MV-4-11 (cell line): ENCODE measurements at regions not wholly inside any gene's neighbourhood (a gene's known extent, or its start where the extent isn't known, plus 50 kb on each side); places are given as distances from the start of the nearest gene placed in this dataset.
A peak's percentile ranks its signal among the peaks of the same experiment; 100 is the strongest.

ENCODE experiments used
- DNase-seq: peaks from one replicate; lab custom pipeline; 2025; lab: John Stamatoyannopoulos, UW

DNA sequence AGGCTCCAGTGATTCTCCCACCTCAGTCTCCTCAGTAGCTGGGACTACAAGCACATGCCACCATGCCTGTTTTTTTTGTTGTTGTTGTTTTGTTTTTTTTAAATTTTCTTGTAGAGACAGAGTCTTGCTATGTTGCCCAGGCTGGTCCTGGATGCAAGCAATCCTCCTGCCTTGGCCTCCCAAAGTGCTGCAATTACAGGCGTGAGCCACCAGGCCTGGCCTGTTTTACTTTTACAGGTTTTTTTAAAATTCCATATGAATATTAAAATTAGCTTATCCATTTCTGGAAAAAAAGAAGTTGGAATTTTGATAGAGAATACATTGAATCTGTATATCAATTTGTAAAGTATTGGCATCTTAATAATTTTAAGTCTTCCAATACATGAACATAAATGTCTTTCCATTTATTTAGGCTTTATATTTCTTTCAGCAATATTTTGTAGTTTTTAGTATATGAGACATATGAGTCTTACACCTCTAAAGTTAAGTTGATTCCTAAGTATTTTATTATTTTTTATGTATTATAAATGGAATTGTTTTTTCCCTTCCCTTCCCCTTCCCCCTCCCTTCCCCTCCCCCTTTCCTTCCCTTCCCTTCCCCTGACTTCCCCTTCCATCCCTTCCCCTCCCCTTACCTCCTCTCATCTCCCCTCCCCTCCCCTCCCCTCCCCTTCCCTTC is 323.5 kb upstream of the SALL1 start:
- no peak for DNase-seq

DNA sequence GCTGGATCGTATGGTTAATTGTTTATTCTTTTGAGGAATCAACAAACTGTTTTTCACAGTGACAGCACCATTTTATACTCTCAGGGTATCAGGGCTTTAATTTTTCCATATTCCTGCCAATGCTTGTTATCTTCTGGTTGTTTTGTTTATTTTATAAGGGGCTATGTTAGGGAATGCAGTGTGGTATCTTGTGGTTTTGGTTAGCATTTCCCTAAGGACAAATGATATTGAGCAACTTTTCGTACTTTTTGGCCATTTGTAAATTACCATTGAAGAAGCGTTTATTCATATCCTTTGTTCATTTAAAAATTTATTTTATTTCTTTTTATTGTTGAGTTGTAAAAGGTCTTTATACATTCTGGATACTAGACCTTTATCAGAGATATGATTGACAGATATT is 322.0 kb upstream of the SALL1 start:
- no peak for DNase-seq

DNA sequence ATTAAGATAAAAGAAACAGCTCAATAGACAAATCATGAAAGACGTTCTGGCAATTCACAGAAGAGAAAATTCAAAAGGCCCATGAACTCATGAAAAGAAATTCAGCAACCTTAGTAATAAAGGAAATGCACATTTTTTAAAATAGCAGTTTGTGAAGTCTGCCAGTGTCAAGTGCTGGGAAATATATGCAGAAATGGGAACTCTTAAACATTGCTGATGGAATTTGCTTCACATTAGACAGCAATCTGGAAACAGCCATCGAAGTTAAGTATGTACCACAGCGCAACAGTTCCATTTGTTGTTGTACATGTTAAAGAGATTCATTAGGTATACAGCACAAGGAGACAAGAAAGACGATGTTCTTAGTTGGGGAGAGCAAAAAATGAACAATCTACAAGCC is 319.4 kb upstream of the SALL1 start:
- DNase-seq: no peak

DNA sequence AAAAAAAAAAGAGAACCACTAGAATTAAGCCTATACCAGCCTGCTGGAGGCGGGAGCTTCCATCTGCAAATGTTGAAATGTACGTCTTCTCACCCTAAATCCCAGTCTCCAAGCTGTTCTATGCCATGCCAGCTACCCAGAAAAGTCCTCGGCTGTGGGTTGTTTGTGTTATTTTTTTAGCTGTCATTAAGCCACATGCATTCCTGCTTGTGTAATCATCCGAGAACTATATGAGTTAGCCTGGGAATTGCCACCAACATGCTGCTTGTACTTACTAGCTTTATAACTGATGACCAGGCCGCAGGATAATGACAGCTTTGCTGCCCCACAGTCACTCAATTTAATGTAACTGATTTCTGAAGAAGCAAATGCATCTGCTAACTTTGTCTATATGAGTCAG is 313.9 kb upstream of the SALL1 start:
- DNase-seq: peak; percentile 20

DNA sequence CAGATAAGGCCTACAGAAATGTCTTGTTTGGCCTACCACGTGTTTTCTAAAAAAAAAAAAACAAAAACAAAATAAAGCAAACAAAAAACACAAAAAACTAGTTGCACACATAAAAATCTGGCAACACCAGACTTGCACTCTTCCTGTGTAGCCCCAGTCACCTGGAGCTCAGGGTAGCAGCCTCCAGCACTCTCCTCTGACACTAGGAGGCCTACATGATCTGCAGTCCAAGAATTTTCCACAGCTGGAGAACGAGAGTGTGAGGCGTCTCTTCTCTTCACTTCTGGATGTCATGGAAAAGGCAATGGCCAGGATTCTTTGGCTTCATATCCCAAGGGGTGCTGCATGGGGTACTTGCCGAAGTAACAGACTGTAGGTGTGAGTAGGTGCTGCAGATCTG is 310.2 kb upstream of the SALL1 start:
- no peak for DNase-seq

DNA sequence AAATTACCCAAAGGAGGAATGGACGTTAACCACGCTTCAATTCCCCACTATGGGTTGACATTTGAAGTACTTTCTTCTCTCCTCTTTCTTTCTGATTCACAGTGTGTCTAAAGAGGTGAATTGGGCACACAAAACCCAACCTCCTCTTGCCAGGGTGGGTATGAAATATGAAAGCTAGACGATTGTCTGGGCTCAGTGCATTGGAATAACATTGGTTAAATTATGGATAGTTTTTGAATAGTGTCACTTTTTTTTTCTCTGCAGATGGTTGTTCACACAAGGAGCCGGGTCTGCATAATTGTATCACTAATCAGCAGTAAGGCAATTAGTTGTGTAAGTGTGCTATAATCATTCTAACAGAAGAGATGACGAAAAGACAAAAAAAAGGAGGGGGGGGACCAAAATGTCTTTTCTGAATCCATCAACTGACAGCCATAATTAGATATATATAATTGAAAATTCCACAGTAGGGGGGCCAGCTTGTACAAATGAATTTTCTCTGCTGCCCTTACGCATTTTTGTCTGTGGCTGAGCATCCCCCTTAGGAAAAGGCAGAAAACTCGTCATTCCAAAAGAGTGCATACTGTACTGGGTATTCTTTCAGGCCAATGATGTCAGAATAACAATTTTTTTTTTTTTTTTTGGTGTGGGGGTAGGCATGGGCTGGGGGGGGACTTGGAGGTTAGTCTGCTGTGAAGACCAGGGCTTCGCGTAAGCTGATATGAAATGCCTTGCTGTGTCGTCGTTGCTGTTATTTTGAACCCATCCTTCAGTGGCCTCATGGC is 307.5 kb upstream of the SALL1 start:
- DNase-seq: no peak

DNA sequence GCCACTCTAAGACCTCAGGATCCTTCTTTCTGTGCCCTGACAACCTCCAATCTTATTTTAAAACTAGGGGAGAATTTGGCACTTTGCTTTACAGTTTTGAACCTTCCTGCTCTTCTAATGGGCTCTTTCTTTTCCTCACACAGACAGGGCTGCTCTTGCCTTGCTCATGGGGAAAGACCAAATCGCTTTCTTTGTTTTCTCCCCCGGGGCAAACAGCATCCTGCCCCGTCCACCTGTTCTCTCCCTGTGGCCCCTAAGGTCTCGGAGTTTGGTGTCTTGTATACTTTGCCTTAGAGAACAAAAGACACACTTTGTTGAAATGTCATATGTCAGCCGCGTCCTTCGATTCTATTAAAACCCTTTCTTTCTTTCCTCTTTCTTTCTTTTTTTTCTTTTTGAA is 306.7 kb upstream of the SALL1 start:
- DNase-seq: no peak

DNA sequence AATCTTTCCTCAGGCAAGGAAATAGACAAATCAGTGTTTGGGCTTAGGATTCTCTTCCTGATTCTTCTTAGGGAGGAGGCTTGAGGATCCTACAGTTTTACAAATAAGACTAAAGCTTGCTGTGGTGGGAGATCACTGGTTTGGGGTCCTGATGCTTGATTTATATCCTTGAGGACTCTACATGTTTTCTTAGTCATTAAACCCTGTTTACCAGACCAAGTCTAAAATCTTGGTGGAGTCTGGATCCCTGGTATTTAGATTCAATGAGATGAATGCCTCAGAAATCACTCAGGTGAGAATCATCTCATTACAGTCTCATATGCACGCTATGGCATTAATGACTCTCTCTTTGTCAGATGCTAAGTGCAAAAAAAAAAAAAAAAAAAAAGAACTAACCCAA is 304.3 kb upstream of the SALL1 start:
- DNase-seq: no peak

DNA sequence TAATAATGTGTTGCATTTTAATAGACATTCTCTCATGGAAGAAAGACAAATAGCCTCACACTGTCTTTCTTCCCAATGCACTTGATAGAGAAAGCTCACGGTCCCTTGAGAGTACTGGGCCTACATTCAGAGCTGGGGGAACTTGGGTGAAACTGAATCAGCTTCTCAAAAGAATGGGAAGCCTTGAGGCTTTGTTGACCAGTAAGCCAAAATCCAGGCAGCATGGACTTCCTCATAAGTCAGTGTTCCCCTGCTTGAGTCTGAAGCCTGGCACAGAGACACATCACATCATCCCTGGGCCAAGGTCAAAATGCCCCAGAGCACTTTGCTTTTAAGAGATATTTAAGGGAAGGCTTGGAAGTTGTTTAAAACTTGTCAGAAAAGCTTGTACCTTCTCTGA is 302.2 kb upstream of the SALL1 start:
- DNase-seq: peak; percentile 18

DNA sequence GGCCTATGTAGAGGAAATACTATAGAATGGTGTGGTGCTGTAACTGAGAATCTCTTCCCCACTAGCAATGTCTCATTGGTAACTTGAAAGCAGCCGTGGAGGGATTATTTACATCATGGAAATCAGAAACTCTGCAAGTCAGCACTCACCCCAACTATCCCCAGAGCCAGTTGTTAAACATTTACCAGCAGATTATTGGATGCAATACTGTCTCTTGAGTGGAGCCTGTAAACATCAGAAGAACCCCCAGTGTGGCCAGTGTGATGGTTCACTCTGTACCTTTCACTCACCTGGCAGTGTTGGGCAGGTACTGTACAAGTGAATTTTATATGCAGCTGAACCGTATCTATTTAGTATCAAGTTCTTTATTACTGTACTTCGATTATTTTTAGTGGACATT is 299.8 kb upstream of the SALL1 start:
- no peak for DNase-seq

DNA sequence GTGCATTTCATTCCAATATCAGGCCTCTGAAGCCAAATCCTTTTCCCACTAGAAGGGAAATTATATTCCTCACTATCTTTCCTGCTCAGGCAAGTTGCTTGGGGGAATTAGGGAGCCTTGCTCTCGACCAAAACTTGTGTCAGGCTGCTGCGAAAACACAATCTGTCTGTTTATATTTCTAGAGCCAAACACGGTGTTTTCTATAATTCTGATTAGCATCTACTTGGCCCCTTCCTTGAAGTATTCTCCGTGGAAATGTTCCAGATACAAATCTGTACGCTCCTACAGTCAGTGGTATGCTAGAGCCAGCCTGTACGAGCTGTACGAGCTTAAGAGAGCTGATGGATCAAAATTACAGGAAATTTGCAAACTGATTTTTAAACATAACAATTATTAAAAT is 299.3 kb upstream of the SALL1 start:
- DNase-seq: no peak

DNA sequence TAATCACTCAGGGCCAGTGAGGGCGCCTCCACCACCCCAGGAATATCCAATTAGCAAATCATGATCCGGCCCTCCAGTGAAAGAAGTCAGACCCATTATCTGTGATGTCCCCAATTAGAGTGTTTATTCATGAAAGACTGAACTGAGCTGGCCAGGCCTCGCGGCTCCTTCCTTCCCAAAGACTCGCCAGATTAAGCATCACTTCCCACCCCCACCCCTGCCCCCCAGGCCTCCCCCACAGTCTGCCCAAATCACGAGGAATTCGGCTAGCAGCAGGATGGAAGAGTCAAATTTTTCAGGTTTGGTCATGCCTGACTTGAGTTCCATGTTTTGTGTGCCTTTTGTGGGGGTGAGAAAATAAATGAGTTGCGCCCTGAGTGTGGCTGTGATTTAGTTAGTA is 298.4 kb upstream of the SALL1 start:
- DNase-seq: no peak

DNA sequence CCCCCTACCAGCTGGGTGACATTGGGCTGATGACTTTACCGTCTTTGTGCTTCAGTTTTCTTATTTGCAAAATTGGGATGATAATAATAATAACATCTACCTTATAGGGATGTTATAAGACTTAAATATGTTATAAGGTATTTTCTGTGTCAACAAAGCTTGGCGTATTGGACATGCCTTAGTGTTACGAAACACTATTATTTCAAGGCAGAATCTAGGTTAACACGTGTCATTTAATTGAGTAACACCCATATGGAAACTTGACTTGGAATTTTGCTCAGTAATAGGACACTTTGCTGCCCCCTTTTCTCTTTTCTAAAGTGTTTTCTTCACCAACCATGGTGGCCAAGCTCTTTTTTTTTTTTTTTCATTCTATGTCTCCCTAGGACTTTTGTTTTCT is 294.2 kb upstream of the SALL1 start:
- DNase-seq: no peak

DNA sequence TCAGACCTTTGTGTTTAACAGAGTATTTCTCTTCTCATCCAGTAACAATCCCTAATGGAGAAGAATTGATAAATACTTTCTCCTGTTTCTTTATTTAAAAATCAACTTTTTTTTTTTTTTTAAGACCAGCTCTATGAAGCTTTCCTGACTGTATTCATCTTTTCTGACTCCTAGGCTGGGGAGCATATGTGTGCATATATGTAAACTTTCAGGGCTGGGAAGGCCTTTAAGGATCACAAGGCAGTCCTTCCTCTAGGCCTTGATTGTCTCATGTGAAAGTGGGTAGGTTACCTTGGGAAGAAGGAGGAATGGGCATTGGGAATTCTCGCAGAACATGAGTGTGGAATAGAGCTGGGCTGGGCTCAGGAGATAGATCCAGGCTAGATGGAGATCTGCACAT is 292.9 kb upstream of the SALL1 start:
- DNase-seq: no peak

DNA sequence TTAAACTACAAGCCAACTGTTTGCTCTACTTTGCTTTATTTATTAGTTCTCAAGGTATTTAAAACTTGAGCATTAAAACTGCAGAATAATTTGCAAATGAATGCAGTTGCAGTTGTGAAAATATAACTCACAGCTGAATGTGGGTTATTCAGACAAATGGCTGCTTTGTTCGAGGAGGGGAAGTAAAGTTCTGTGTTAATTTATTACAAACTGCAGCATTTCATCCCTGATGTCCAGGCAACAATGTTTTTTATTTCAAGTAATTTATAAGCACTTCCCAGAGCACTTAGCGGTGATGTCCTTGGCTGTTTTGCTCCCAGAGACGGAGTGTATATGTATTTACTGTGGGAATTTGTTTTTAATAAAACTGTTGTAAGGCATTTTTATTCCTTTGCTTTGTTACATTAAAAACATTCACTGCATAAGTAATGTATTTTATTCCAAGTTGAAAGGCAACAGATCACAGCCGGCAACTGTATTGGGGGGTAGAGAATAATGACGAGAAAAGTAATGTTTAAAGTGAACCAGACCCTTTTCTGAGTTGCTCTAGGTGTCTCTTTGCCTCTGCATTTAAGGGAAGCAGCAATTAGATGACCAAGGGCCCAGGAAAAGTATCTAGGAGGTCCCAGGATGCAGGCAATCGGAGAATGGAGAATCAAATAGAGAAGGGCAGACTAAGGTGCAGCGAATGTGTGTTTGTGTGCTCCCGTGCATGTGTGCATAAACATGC is 291.2 kb upstream of the SALL1 start:
- DNase-seq: no peak

DNA sequence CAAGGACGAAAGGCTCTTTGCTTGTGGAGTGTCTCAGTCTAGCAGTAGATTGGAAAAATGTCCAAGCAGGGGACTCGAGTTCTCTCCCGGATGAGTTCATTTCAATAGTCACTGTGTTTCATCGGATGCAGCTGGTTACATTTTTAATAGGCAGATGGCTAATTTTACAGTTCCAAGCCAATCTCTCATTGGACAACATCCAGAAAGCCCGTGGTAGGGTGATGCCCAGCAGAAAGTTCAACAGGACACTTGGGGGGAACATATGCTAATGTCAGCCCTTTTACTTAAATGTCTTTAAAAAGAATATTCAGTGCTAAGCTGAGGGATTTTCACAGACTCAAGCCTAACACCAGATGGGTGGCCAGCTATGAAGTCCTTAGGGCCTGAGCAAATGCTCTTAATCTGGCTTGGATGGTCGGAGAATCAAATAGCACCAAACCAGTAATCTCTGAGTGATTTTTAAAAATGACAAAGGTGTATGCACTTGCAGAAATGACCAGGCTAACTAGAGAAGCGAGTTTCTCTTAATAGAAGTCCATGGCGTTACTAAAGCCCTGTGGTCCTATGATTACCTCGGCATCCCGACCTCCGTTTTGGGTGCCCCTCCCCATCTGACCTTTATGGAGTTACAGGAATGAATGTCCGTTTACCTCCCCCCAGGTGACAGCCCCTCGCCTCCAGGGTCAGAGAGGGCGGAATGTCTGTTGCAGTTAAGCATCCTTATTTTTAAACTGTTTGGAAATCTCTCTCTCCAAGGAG is 289.2 kb upstream of the SALL1 start:
- no peak for DNase-seq

DNA sequence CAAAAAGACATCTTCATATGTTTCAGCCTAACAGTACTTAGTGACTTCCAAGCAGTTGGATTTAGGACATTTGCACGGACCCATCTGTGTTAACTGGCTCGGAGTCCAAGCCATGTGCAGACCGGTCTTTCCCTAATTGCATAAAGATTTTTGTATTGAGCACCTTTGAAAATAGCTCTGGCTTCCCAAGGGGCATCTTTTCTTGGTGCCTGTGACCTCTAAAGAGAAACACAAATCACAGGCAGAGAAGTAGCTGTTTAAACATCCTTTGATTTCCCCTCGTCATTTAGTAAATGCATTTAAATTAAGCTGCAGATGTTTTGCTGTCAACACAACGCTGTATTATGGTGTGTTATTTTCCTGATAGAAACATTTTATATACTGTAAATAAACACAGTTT is 288.2 kb upstream of the SALL1 start:
- no peak for DNase-seq

DNA sequence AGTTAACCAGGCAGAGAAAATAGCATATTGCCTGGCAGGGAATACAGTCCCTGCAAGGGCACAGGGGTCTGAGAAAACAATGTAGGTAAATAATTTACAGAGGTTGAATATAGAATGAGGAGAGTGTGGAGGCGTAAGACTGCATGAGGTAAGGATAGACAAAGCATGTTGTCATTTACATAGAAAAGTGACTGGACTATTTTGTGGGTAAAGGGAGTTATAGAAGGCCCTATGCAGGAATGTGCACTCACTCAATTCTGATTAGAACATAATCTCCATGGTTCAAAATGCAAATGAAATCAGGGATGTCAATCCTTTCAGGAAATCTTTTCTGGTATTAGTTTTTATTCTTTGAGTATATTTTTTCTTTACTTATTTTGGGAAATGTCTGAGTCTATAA is 285.7 kb upstream of the SALL1 start:
- DNase-seq: no peak

DNA sequence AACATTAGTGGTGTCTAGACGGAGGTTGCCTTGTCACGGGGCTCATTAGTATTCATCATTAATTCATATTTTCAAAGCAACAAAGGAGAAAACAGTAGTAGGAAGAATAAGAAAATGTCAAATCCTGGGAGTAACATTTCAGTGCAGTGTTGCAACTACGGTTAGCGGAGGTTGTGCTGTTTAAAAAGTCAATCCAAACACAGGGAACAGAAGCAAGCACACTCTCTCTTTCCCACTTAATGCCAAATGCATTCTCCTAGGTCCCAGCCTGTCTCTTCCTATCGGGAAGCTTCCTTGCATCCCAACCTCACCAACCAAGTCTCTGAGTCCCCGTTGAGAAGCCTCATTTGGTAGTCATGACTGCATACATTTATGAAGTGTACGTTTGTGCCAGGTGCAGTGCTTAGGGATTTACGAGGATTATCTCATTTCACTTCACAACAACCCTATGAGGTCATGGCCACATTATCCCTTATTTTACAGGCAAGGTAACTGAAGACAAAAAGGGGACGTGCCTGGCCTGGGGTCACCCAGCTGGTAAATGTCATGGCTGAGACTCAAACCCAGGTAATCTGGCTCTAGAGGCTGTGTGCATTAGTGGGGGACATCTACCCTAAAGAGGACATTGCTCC is 283.6 kb upstream of the SALL1 start:
- DNase-seq: no peak

DNA sequence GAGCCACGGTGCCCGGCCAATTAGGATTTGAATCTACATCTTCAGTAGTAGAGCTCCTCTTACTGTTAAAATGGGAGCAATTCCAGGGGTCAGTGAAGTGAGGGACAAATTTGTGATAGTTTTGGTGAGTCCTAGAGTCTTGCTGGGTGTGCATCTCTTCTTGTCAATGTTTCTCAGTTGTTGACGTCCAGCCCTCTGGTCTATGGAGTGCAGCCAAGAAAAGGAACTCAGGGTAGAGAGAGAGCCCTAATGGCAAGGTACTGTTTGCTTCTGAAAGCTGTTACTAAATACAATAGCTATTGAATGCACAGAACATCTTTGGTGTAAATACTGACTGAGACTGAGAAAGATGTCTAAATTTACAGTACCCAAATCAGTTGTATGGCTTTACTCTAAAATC is 282.5 kb upstream of the SALL1 start:
- no peak for DNase-seq

DNA sequence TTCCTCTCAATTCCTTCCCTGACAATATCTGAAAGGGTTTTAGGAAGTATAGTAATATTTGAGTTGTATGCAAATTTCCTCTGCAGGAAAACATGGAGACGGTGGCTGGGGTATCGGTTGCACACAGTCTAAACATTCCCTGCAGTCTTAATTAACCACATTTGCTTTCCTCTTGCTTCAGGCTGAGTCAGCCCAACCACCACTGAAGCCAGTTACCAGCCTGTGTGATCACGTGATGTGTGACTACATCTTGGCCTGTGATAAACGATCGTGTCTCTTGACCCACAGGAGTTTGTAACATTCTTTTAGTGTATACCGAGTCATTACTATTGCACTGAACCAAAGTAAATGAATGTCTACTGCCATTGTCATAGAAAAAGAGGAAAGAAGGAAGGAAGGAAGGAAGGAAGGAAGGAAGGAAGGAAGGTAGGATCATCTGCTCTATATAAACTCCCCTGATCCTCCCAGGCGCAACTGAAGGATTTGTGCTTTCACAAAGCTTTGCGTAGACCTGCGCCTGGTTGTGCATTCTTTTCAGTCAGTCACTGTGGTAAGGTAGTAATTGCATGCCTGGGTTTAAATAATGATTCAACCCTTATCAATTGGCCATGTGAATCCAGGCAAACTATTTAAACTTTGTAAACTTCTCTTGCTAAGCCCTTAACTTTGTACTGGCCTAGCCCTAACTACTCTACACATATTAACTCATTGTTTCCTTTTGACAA is 280.6 kb upstream of the SALL1 start:
- peak; percentile 92 for DNase-seq
